Body of pancreas (tissue), 4 donors: ENCODE measurements at regions not wholly inside any gene's neighbourhood (a gene's known extent, or its start where the extent isn't known, plus 50 kb on each side); places are given as distances from the start of the nearest gene placed in this dataset.

ENCODE experiments used
- CTCF ChIP-seq, 7 experiments: fragments of 450-650 bp in 4 of 7; fragments of 200-600 bp in 3 of 7; sonication (generic) in 3 of 7; IDR thresholded peaks; one replicate each; pipeline ENCODE4 v1.5.1; 2016 to 2019; ENCODE audit warnings: antibody characterized with exemption in 7 of 7
- POLR2A ChIP-seq, 3 donors: fragments of 450-650 bp; IDR thresholded peaks; one replicate each; pipeline ENCODE4 v1.6.1; 2016; ENCODE audit warnings: antibody characterized with exemption in 3 of 3, mild to moderate bottlenecking in 2 of 3

GRCh38 chr6:121548131-121548530 lies 112.7 kb downstream of the GJA1 start:
- TF ChIP-seq CTCF (IDR thresholded peaks at IDR 0.05): no peak
- no peak for TF ChIP-seq POLR2A (IDR thresholded peaks at IDR 0.05)
